Kidney (tissue), 13 donors: ENCODE measurements at regions not wholly inside any gene's neighbourhood (a gene's known extent, or its start where the extent isn't known, plus 50 kb on each side); places are given as distances from the start of the nearest gene placed in this dataset.

Experiments used
- DNase-seq, 5 donors: peaks; one replicate each; pipeline ENCODE4 v3.0.0-alpha.2; 2013 to 2020
- FAIRE-seq: peaks from 2 replicates; lab custom pipeline; 2012; peaks lifted over from hg19 to GRCh38; lab: Jason Lieb, UNC
- H3K27ac ChIP-seq, 2 donors: one replicate each; pipeline ENCODE4 v1.7.0; 2013; ENCODE audit warnings: low read depth in 2 of 2, low read length in 2 of 2, inconsistent platforms in 1 of 2
- H3K27me3 ChIP-seq: one replicate; pipeline ENCODE4 v1.7.1; 2013; ENCODE audit warnings: low read length, inconsistent platforms; ENCODE audit not compliant: control insufficient read depth, insufficient read depth
- H3K36me3 ChIP-seq, 3 donors: one replicate each; pipeline versions ENCODE4 v1.7.0 to v1.7.1; 2013; ENCODE audit warnings: low read length in 3 of 3, control low read depth in 1 of 3, inconsistent platforms in 1 of 3; ENCODE audit not compliant: insufficient read depth in 3 of 3, control insufficient read depth in 2 of 3
- H3K4me1 ChIP-seq, 3 donors: one replicate each; pipeline versions ENCODE4 v1.7.0 to v1.7.1; 2013; ENCODE audit warnings: low read length in 3 of 3, inconsistent platforms in 1 of 3, low read depth in 1 of 3; ENCODE audit not compliant: control insufficient read depth in 2 of 3, insufficient read depth in 2 of 3
- H3K4me3 ChIP-seq, 3 donors: one replicate each; pipeline versions ENCODE4 v1.7.0 to v1.8.1; 2013; ENCODE audit warnings: low read length in 3 of 3, control low read depth in 1 of 3, inconsistent platforms in 1 of 3
- H3K9ac ChIP-seq, 3 donors: one replicate each; pipeline versions ENCODE4 v1.7.0 to v1.7.1; 2013; ENCODE audit warnings: low read length in 3 of 3, control low read depth in 1 of 3, inconsistent platforms in 1 of 3
- H3K9me3 ChIP-seq, 3 donors: one replicate each; pipeline versions ENCODE4 v1.7.0 to v1.7.1; 2013; ENCODE audit warnings: low read length in 3 of 3, control low read depth in 1 of 3, inconsistent platforms in 1 of 3; ENCODE audit not compliant: control insufficient read depth in 2 of 3, insufficient read depth in 1 of 3
- intact Hi-C: fragments of 100-400 bp; cut with DNase I; formaldehyde crosslinking; loops from one replicate; pipeline ENCODE4 v1.11.1; 2022
- TF ChIP-seq, protein P1 (sequence below): IDR thresholded peaks from 3 replicates; pipeline ENCODE4 v1.5.1; 2012; ENCODE audit warnings: mild to moderate bottlenecking, moderate library complexity, borderline replicate concordance; ENCODE audit not compliant: insufficient read depth; ENCODE audit errors: extremely low read depth
- donor health status: control.
- donor health status: control.
- donor health status: control.
- donor health status: control.
- donor health status: control.
- donor health status: DM: yes; HTN: yes; CAD: no.
- donor health status: Normal renal cell carcinoma (clear cell type).

DNA sequence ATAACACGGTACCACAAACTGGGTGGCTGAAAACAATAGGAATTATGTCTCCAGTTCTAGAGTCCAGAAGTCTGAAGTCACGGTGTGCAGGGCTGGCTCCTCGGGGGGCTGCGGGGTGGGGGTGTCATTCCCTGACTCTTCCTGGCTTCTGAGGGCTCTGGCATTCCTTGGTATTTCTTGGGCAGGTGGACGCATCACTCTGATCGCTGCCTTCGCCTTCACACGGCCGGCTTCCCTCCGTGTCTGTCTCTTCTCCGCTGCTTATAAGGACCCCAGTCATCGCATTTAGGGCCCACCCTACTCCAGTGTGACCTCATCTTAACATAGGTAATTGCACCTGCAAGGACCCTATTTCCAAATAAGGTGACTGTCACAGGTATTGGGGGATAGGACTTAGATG lies 134.6 kb downstream of the CPZ start:
- intact Hi-C loops = no loop called here
- H3K4me3 ChIP-seq = no peak overlapping the region
- H3K9ac ChIP-seq = no peak overlapping the region
- no peaks in the 10 kb centered on the region for H3K36me3 ChIP-seq
- no peaks in the 10 kb centered on the region for H3K9me3 ChIP-seq
- TF ChIP-seq, protein P1, sequence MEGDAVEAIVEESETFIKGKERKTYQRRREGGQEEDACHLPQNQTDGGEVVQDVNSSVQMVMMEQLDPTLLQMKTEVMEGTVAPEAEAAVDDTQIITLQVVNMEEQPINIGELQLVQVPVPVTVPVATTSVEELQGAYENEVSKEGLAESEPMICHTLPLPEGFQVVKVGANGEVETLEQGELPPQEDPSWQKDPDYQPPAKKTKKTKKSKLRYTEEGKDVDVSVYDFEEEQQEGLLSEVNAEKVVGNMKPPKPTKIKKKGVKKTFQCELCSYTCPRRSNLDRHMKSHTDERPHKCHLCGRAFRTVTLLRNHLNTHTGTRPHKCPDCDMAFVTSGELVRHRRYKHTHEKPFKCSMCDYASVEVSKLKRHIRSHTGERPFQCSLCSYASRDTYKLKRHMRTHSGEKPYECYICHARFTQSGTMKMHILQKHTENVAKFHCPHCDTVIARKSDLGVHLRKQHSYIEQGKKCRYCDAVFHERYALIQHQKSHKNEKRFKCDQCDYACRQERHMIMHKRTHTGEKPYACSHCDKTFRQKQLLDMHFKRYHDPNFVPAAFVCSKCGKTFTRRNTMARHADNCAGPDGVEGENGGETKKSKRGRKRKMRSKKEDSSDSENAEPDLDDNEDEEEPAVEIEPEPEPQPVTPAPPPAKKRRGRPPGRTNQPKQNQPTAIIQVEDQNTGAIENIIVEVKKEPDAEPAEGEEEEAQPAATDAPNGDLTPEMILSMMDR = no peak
- no peaks in the 10 kb centered on the region for H3K4me1 ChIP-seq
- DNase-seq (peak in 2 of 5 donors; percentile 5 to 32), FAIRE-seq (no peak)
- H3K27me3 ChIP-seq = no peaks in the 10 kb centered on the region
- no peak overlapping the region for H3K27ac ChIP-seq

DNA sequence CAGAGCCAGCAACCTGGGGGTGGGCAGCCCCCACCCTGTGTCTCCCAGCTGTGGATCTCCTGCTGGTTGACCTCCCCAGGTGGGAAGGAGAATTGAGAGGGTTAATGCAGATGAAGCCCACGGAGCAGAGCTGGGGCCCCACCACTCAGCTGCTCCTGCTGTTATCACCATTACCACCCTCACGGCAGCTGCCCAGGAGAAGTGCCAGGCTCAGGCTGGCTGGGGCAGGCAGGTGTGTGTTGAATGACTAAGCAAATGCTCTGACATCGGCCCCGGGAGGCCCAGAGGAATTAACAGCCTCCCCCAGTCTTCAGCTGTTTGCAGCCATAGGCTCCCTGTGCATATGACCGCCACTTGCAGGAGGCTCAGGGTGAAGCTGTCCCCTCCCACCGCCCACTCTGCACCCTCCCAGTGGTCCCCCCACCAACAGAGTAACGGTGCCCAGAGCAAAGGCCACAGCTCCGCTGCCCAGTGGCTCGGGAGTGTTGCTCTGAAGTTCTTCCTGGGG lies 133.8 kb downstream of the CPZ start:
- no peaks in the 10 kb centered on the region for H3K36me3 ChIP-seq
- H3K9ac ChIP-seq = no peak overlapping the region
- no peaks in the 10 kb centered on the region for H3K27me3 ChIP-seq
- TF ChIP-seq, protein P1 = no peak
- intact Hi-C loops = no loop called here
- peak in 3 of 5 donors; percentile 8 to 50 (median 25) for DNase-seq
- H3K27ac ChIP-seq = no peak overlapping the region
- H3K4me3 ChIP-seq = no peak overlapping the region
- H3K9me3 ChIP-seq = no peaks in the 10 kb centered on the region
- no peaks in the 10 kb centered on the region for H3K4me1 ChIP-seq
- FAIRE-seq = no peak

DNA sequence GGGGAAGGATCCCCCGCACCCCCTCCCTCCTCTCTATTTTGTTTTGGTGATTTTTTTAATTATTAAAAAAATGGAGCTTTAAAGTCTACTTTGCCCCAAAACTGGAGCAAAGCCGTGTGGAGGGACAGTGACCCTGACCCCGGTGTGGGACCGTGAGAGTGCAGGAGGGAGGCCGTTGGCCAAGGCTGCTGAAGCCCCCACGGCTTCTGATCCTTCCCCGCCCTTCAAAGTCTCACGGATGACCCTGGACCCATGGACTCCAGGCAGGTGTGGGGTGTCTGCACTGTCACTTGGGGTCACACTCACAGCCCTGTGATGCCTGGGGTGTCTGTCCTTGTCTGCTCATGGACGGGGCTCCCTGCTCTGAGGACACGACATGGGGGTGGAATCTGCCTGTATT lies 133.3 kb downstream of the CPZ start:
- Histone ChIP-seq H3K9me3 (no peaks in the 10 kb centered on the region), H3K4me1 (no peaks in the 10 kb centered on the region), H3K27ac (no peak overlapping the region), H3K36me3 (no peaks in the 10 kb centered on the region), H3K9ac (no peak overlapping the region), H3K27me3 (no peaks in the 10 kb centered on the region), H3K4me3 (no peak overlapping the region)
- DNase-seq = peak in 3 of 5 donors; percentile 7 to 45 (median 27)
- intact Hi-C loops = no loop called here
- TF ChIP-seq, protein P1 = no peak
- FAIRE-seq = no peak
